ENCODE measurements at regions not wholly inside any gene's neighbourhood (a gene's known extent, or its start where the extent isn't known, plus 50 kb on each side); places are given as distances from the start of the nearest gene placed in this dataset.

DNA sequence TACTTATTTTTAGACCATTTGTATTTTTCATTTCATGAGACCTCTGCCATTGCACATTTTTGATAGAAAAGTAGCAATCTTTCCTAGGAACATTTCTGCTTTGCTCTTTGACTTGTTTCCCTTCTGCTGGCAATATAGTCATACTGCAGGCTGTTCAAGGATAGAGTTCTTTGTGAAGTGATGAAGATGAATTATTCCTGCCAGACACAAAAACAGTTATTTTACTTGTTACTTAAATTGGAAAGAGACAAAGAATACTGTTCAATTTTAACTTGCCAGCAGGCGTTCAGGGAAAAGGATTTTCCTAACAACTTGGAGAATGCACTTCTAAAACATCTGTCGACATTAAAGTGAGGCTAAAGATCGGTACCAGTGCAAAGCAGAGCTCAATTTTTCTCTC, 251.7 kb upstream of the ACTBL2 start:
- TF ChIP-seq CTCF (IDR thresholded peaks at IDR 0.05) (no peak), EZH2 (IDR thresholded peaks at IDR 0.05; ENCODE audit: borderline replicate concordance, insufficient read depth, low read depth, low read length, poor library complexity, severe bottlenecking) (no peak)
